IMR-90 (cell line): ENCODE measurements at regions not wholly inside any gene's neighbourhood (a gene's known extent, or its start where the extent isn't known, plus 50 kb on each side); places are given as distances from the start of the nearest gene placed in this dataset.

Experiments used
- ATAC-seq: fragments of 200-7000 bp; cut with Tn5 transposase; 2 replicates; pipeline ENCODE4 v1.9.1; 2020; ENCODE audit warnings: low read depth, mild to moderate bottlenecking, moderate library complexity
- BruUV-seq: library from RNA; stranded (reverse); fragments of 400-500 nt; replicated peaks from 2 replicates; lab custom pipeline; 2021; lab: Mats Ljungman, UMichigan
- CTCF ChIA-PET: fragments of 300-600 bp; formaldehyde crosslinking; extraction: SDS; loops from one replicate; lab custom pipeline; 2021; ENCODE audit warnings: antibody characterized with exemption; lab: Yijun Ruan, JAX
- POLR2A ChIA-PET: fragments of 300-600 bp; sonication (Branson Sonifier 250); formaldehyde crosslinking; loops from one replicate; lab custom pipeline; 2022; ENCODE audit warnings: antibody characterized with exemption; ENCODE audit not compliant: unreplicated experiment; lab: Charles Lee
- DNase-seq: peaks from one replicate; pipeline ENCODE4 v3.0.0; 2013
- H2AFZ ChIP-seq: replicated peaks from 2 replicates; pipeline ENCODE3; 2013; ENCODE audit warnings: low read length, mild to moderate bottlenecking; ENCODE audit not compliant: poor library complexity
- H2AK5ac ChIP-seq: 2 replicates; pipeline ENCODE4 v1.6.1; 2013; ENCODE audit warnings: low read depth, low read length, inconsistent platforms
- H2AK9ac ChIP-seq: replicated peaks from 2 replicates; pipeline ENCODE3; 2013; ENCODE audit warnings: mild to moderate bottlenecking, low read depth, low read length, moderate library complexity; ENCODE audit not compliant: poor library complexity
- H2BK120ac ChIP-seq: 2 replicates; pipeline ENCODE4 v1.6.1; 2013; ENCODE audit warnings: low read depth, low read length, inconsistent platforms
- H2BK15ac ChIP-seq: 3 replicates; pipeline ENCODE4 v1.6.1; 2013; ENCODE audit warnings: low read depth, low read length, inconsistent platforms
- H2BK20ac ChIP-seq: 2 replicates; pipeline ENCODE4 v1.6.1; 2013; ENCODE audit warnings: low read depth, mild to moderate bottlenecking, inconsistent platforms, low read length, moderate library complexity
- H2BK5ac ChIP-seq: 2 replicates; pipeline ENCODE4 v1.6.1; 2013; ENCODE audit warnings: mild to moderate bottlenecking, low read depth, low read length, inconsistent platforms; ENCODE audit not compliant: poor library complexity, severe bottlenecking
- H3K14ac ChIP-seq: replicated peaks from 2 replicates; pipeline ENCODE4 v1.6.1; 2013; ENCODE audit warnings: low read depth, low read length, inconsistent platforms
- H3K18ac ChIP-seq: 2 replicates; pipeline ENCODE4 v1.6.1; 2013; ENCODE audit warnings: low read depth, low read length, control low read depth
- H3K23ac ChIP-seq: 2 replicates; pipeline ENCODE4 v1.6.1; 2013; ENCODE audit warnings: low read depth, low read length, inconsistent platforms
- H3K27ac ChIP-seq: 2 replicates; pipeline ENCODE4 v1.5.1; 2013; ENCODE audit warnings: mild to moderate bottlenecking, control low read depth, low read length; ENCODE audit not compliant: insufficient read depth
- H3K27me3 ChIP-seq: 2 replicates; pipeline ENCODE4 v1.6.1; 2013; ENCODE audit warnings: low read length; ENCODE audit not compliant: control insufficient read depth, insufficient read depth
- H3K36me3 ChIP-seq: 2 replicates; pipeline ENCODE4 v1.6.1; 2013; ENCODE audit warnings: low read length, mixed read lengths; ENCODE audit not compliant: control insufficient read depth, insufficient read depth
- H3K4ac ChIP-seq: 2 replicates; pipeline ENCODE4 v1.6.1; 2013; ENCODE audit warnings: low read depth, low read length, inconsistent platforms
- H3K4me1 ChIP-seq: 2 replicates; pipeline ENCODE4 v1.6.1; 2013; ENCODE audit warnings: low read length, mixed read lengths; ENCODE audit not compliant: control insufficient read depth, insufficient read depth
- H3K4me2 ChIP-seq: 2 replicates; pipeline ENCODE4 v1.6.1; 2013; ENCODE audit warnings: low read depth, mild to moderate bottlenecking, control low read depth, low read length, moderate library complexity
- H3K4me3 ChIP-seq: 2 replicates; pipeline ENCODE4 v1.5.1; 2013; ENCODE audit warnings: low read depth, mild to moderate bottlenecking, control low read depth, low read length, moderate library complexity; ENCODE audit not compliant: insufficient read depth
- H3K56ac ChIP-seq: 2 replicates; pipeline ENCODE4 v1.6.1; 2013; ENCODE audit warnings: low read length, inconsistent platforms; ENCODE audit not compliant: insufficient read depth; ENCODE audit errors: extremely low read depth
- H3K79me1 ChIP-seq, 2 experiments: 2 replicates each; pipeline ENCODE4 v1.6.1; 2013; ENCODE audit warnings: low read length in 2 of 2, inconsistent platforms in 1 of 2, low read depth in 1 of 2
- H3K9ac ChIP-seq: 2 replicates; pipeline ENCODE4 v1.6.1; 2013; ENCODE audit warnings: low read depth, low read length, control low read depth
- H3K9me1 ChIP-seq: 2 replicates; pipeline ENCODE4 v1.6.1; 2013; ENCODE audit warnings: low read length, inconsistent platforms; ENCODE audit not compliant: insufficient read depth
- H3K9me3 ChIP-seq: 2 replicates; pipeline ENCODE4 v1.6.1; 2013; ENCODE audit warnings: low read length; ENCODE audit not compliant: control insufficient read depth, insufficient read depth
- H4K20me1 ChIP-seq: 2 replicates; pipeline ENCODE4 v1.6.1; 2013; ENCODE audit warnings: low read length, inconsistent platforms; ENCODE audit not compliant: insufficient read depth
- H4K5ac ChIP-seq: 2 replicates; pipeline ENCODE4 v1.6.1; 2013; ENCODE audit warnings: mild to moderate bottlenecking, low read depth, low read length, control low read depth
- H4K8ac ChIP-seq, 2 experiments: 2 replicates each; pipeline ENCODE4 v1.6.1; 2013; ENCODE audit warnings: low read depth in 2 of 2, low read length in 2 of 2, control low read depth in 1 of 2, inconsistent platforms in 1 of 2
- H4K91ac ChIP-seq: 2 replicates; pipeline ENCODE4 v1.6.1; 2013; ENCODE audit warnings: low read depth, low read length, inconsistent platforms; ENCODE audit not compliant: insufficient read depth
- RCOR1 ChIP-seq: IDR thresholded peaks from 2 replicates; pipeline ENCODE4 v1.6.1; 2012; ENCODE audit warnings: mild to moderate bottlenecking, low read length, improper control_type of control experiment; ENCODE audit not compliant: insufficient replicate concordance
- WGBS, 2 experiments: methylation state at CpG; one replicate each; pipeline versions ENCODE4 v1.1.5 to v1.1.7; 2013; ENCODE audit warnings: missing lambda C conversion rate in 2 of 2; ENCODE audit not compliant: insufficient read length in 1 of 2; ENCODE audit errors: extremely low coverage in 2 of 2; 5-methylcytosine and 5-hydroxymethylcytosine counted together
- dilution Hi-C: fragments of 300-500 bp; cut with HindIII; formaldehyde crosslinking; loops from one replicate; pipeline ENCODE4 v1.14.3; 2018; ENCODE audit warnings: low sequenced_read_pairs; ENCODE audit not compliant: unreplicated experiment
- in situ Hi-C: fragments of 300-500 bp; cut with MboI; formaldehyde crosslinking; loops from 3 replicates; pipeline ENCODE4 v1.14.3; 2019; ENCODE audit warnings: low sequenced_read_pairs, inconsistent platforms, mixed read lengths
- intact Hi-C: fragments of 100-400 bp; cut with micrococcal nuclease; formaldehyde crosslinking; loops from 2 replicates; pipeline ENCODE4 v1.10.0; 2022

DNA sequence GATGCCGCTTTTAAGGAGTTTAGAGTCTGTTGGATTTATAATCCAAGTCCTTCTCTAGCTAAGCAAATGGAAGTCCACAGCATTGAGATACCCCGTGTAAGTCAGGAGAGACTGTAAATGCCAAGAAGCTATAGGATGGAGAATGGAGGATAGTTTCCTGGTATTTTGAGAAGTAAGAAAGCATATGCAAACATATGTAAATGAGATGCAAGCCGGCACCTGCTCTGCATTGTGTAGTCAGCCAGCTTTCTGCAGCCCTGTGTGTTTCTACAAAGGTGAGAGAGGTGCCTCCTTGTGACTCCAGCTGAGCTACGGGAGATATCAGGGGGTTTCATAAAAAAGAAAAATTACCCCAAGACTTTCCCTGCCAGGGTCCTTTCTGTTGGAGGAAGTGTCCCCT, 176.3 kb downstream of the RPS24 start:
- ChIA-PET POLR2A (no interaction called here), CTCF (interaction anchor here (1.9 kb wide), 1 partner anchor 92 kb away, joined by 4 read pairs; no protein-coding TSS in a partner anchor)

More for the DNA sequence above, 176.3 kb downstream of the RPS24 start:
- Histone ChIP-seq H3K14ac (no peak overlapping the region), H3K27ac (no peak overlapping the region), H2BK15ac (no peak overlapping the region), H3K27me3 (peaks cover 3% of the 10 kb centered on the region; the same call in 1 of the 2 replicates), H2BK20ac (no peak overlapping the region), H3K79me1 (0 out of 4 replicates have a peak, but pooled peaks cover 0 to 3% of the 10 kb centered on the region in 2 experiments), H4K91ac (no peak overlapping the region), H4K20me1 (no peaks in the 10 kb centered on the region), H2AFZ (no peak overlapping the region), H2AK9ac (no peak overlapping the region), H3K4ac (no peak overlapping the region), H2BK5ac (no peak overlapping the region), H4K8ac (no peak overlapping the region), H3K4me3 (no peak overlapping the region), H3K4me2 (no peak overlapping the region), H2BK120ac (no peak overlapping the region), H3K9me1 (peaks cover 2% of the 10 kb centered on the region), H4K5ac (no peak overlapping the region), H3K9ac (no peak overlapping the region), H3K4me1 (peaks cover 7% of the 10 kb centered on the region), H3K18ac (no peak overlapping the region), H2AK5ac (no peak overlapping the region), H3K56ac (no peak overlapping the region), H3K23ac (no peak overlapping the region), H3K36me3 (no peaks in the 10 kb centered on the region), H3K9me3 (no peaks in the 10 kb centered on the region)
- in situ Hi-C loops (loop anchor here (10.0 kb wide), 1 partner anchor 985 kb away; no protein-coding TSS in a partner anchor), dilution Hi-C loops (no loop called here), intact Hi-C loops (loop anchor here (2.0 to 10.0 kb wide), 4 partner anchors 92 to 861 kb away; no protein-coding TSS in a partner anchor)
- BruUV-seq = no TSS peak
- DNase-seq (no peak), ATAC-seq (no peak)
- WGBS, 2 experiments = no CpG with 5 or more reads among the region's 4 CpGs
- no peak for TF ChIP-seq RCOR1
